SK-N-SH (cell line): ENCODE measurements at regions not wholly inside any gene's neighbourhood (a gene's known extent, or its start where the extent isn't known, plus 50 kb on each side); places are given as distances from the start of the nearest gene placed in this dataset.

Experiments
- CTCF ChIA-PET: fragments of 300-600, 350-600 bp; formaldehyde crosslinking; extraction: SDS; loops from one replicate; lab custom pipeline; 2021; lab: Yijun Ruan, JAX
- POLR2A ChIA-PET: fragments of 350-600 bp; sonication (Branson Sonifier 250); formaldehyde crosslinking; extraction: SDS; loops from one replicate; lab custom pipeline; 2020; ENCODE audit warnings: antibody characterized with exemption, inconsistent platforms; lab: Yijun Ruan, JAX
- DNase-seq: peaks from one replicate; pipeline ENCODE4 v3.0.0; 2012
- H2AFZ ChIP-seq: fragments of 200-600 bp; sonication (generic); 2 replicates; pipeline ENCODE4 v1.8.1; 2016; ENCODE audit warnings: antibody characterized with exemption, mild to moderate bottlenecking, low read depth
- H3F3A ChIP-seq: fragments of 200-600 bp; sonication (generic); replicated peaks from 2 replicates; pipeline ENCODE3; 2016; ENCODE audit warnings: antibody characterized with exemption, mild to moderate bottlenecking; ENCODE audit not compliant: insufficient read depth
- H3K27ac ChIP-seq, 2 experiments: fragments of 200-500 bp in 1 of 2; fragments of 200-600 bp in 1 of 2; sonication (Bioruptor generic) in 1 of 2; sonication (generic), shearing (Covaris generic) in 1 of 2; 2 replicates each; pipeline versions ENCODE4 v1.5.1 to v1.6.1; 2014 to 2016; ENCODE audit warnings: low read depth in 2 of 2, inconsistent platforms in 1 of 2, low read length in 1 of 2, mild to moderate bottlenecking in 1 of 2, mixed read lengths in 1 of 2
- H3K27me3 ChIP-seq: fragments of 200-600 bp; sonication (generic), shearing (Covaris generic); 2 replicates; pipeline ENCODE4 v1.6.1; 2016; ENCODE audit warnings: mixed run types; ENCODE audit not compliant: insufficient read depth
- H3K36me3 ChIP-seq, 2 experiments: fragments of 200-500 bp in 1 of 2; fragments of 200-600 bp in 1 of 2; sonication (Bioruptor generic) in 1 of 2; sonication (generic) in 1 of 2; replicated peaks in 1 of 2; 2 replicates each; pipeline versions ENCODE3 to v1.5.1; 2014 to 2016; ENCODE audit warnings: low read length in 1 of 2, mild to moderate bottlenecking in 1 of 2; ENCODE audit not compliant: insufficient read depth in 2 of 2, control insufficient read depth in 1 of 2
- H3K4me1 ChIP-seq, 2 experiments: fragments of 200-500 bp in 1 of 2; fragments of 200-600 bp in 1 of 2; sonication (Bioruptor generic) in 1 of 2; sonication (generic), shearing (Covaris generic) in 1 of 2; 2 replicates each; pipeline versions ENCODE4 v1.5.1 to v1.6.1; 2014 to 2016; ENCODE audit warnings: low read depth in 1 of 2, low read length in 1 of 2, mixed run types in 1 of 2; ENCODE audit not compliant: insufficient read depth in 2 of 2, control insufficient read depth in 1 of 2
- H3K4me2 ChIP-seq: fragments of 200-600 bp; sonication (generic), shearing (Covaris generic); 2 replicates; pipeline ENCODE4 v1.6.1; 2017; ENCODE audit warnings: mixed run types
- H3K4me3 ChIP-seq, 2 experiments: fragments of 200-500 bp in 1 of 2; fragments of 200-600 bp in 1 of 2; sonication (Bioruptor generic) in 1 of 2; sonication (generic), shearing (Covaris generic) in 1 of 2; 2 replicates each; pipeline versions ENCODE4 v1.5.1 to v1.8.1; 2014 to 2016; ENCODE audit warnings: low read depth in 2 of 2, inconsistent platforms in 1 of 2, low read length in 1 of 2, mild to moderate bottlenecking in 1 of 2, mixed read lengths in 1 of 2, moderate library complexity in 1 of 2
- H3K79me2 ChIP-seq: fragments of 200-600 bp; sonication (generic); 2 replicates; pipeline ENCODE4 v1.8.1; 2017; ENCODE audit warnings: mild to moderate bottlenecking; ENCODE audit not compliant: insufficient read depth
- H3K9ac ChIP-seq: fragments of 200-600 bp; sonication (generic); 2 replicates; pipeline ENCODE4 v1.6.1; 2017; ENCODE audit warnings: mixed run types
- H3K9me2 ChIP-seq: fragments of 200-600 bp; sonication (generic); 2 replicates; pipeline ENCODE4 v1.6.1; 2017; ENCODE audit warnings: mixed run types
- H3K9me3 ChIP-seq: fragments of 200-600 bp; sonication (generic); 2 replicates; pipeline ENCODE4 v1.6.1; 2017; ENCODE audit warnings: mixed run types, mild to moderate bottlenecking, moderate library complexity
- H4K20me1 ChIP-seq: fragments of 200-600 bp; sonication (generic); 2 replicates; pipeline ENCODE4 v1.6.1; 2017; ENCODE audit warnings: mild to moderate bottlenecking, mixed run types; ENCODE audit not compliant: insufficient read depth
- CHD2 ChIP-seq: fragments of 150-350 bp; IDR thresholded peaks from 2 replicates; pipeline ENCODE4 v1.6.1; 2018; ENCODE audit warnings: low read length; ENCODE audit not compliant: partially characterized antibody
- EP300 ChIP-seq, 2 experiments: IDR thresholded peaks; 2 replicates each; pipeline versions ENCODE4 v1.4.0 to v1.6.1; 2012; ENCODE audit warnings: borderline replicate concordance in 1 of 2, low read depth in 1 of 2, low read length in 1 of 2
- IRF3 ChIP-seq: fragments of 150-350 bp; IDR thresholded peaks from 2 replicates; pipeline ENCODE4 v1.6.1; 2016; ENCODE audit warnings: mild to moderate bottlenecking, low read depth, low read length
- MAX ChIP-seq: IDR thresholded peaks from 2 replicates; pipeline ENCODE4 v1.4.0; 2012; ENCODE audit warnings: low read depth
- MXI1 ChIP-seq: IDR thresholded peaks from 2 replicates; pipeline ENCODE4 v1.6.1; 2012; ENCODE audit warnings: mild to moderate bottlenecking, low read depth, low read length, improper control_type of control experiment
- NFIC ChIP-seq: IDR thresholded peaks from 2 replicates; pipeline ENCODE4 v1.4.0; 2012; ENCODE audit warnings: borderline replicate concordance
- RFX5 ChIP-seq: IDR thresholded peaks from 2 replicates; pipeline ENCODE4 v1.6.1; 2012; ENCODE audit warnings: mild to moderate bottlenecking, improper control_type of control experiment, low read length
- TCF12 ChIP-seq: IDR thresholded peaks from 2 replicates; pipeline ENCODE4 v1.4.0; 2012
- YY1 ChIP-seq: IDR thresholded peaks from 2 replicates; pipeline ENCODE4 v1.4.0; 2012; ENCODE audit warnings: low read depth, mild to moderate bottlenecking
- WGBS: methylation state at CpG from one replicate; pipeline ENCODE4 v1.1.6; 2017; ENCODE audit warnings: low lambda C conversion rate; 5-methylcytosine and 5-hydroxymethylcytosine counted together

- TF ChIP-seq NFIC (no peak), MAX (no peak), CHD2 (no peak), IRF3 (no peak), EP300 (IDR thresholded peaks at IDR 0.05; ENCODE audit: borderline replicate concordance in 1 of 2, low read depth in 1 of 2, low read length in 1 of 2) (no peak)
- TF ChIP-seq, all 33 proteins: peak for 0
- Histone ChIP-seq H3K27ac (no peak overlapping the region), H3K9me3 (no peaks in the 10 kb centered on the region), H3F3A (no peaks in the 10 kb centered on the region), H3K79me2 (no peaks in the 10 kb centered on the region), H4K20me1 (no peaks in the 10 kb centered on the region), H3K4me2 (no peak overlapping the region), H2AFZ (no peak overlapping the region), H3K27me3 (no peaks in the 10 kb centered on the region), H3K36me3 (no peaks in the 10 kb centered on the region), H3K9me2 (no peaks in the 10 kb centered on the region), H3K9ac (no peak overlapping the region), H3K4me1 (no peaks in the 10 kb centered on the region), H3K4me3 (no peak overlapping the region)
- CTCF ChIA-PET, result no interaction called here
- WGBS, result 8% methylated on average over 1 of the region's 1 CpG
- POLR2A ChIA-PET, result no interaction called here
- no peak for DNase-seq
Measured at GRCh38 chr20:39716796-39717341, 754.7 kb downstream of the DHX35 start.

- Histone ChIP-seq H3K36me3 (no peaks in the 10 kb centered on the region), H2AFZ (no peak overlapping the region), H3K4me1 (no peaks in the 10 kb centered on the region), H3K27me3 (no peaks in the 10 kb centered on the region), H3K9ac (no peak overlapping the region), H3K9me2 (no peaks in the 10 kb centered on the region)
- POLR2A ChIA-PET, result no interaction called here
- TF ChIP-seq TCF12, result no peak
- no peak for TF ChIP-seq RFX5
- TF ChIP-seq MXI1, result no peak
- no peak for TF ChIP-seq IRF3
- no peak for TF ChIP-seq CHD2
- TF ChIP-seq YY1, result no peak
- TF ChIP-seq, all 33 proteins: peak for 0
- H3K4me3 ChIP-seq, result no peak overlapping the region
- no peaks in the 10 kb centered on the region for H3K9me3 ChIP-seq
- no peaks in the 10 kb centered on the region for H4K20me1 ChIP-seq
- no peak overlapping the region for H3K27ac ChIP-seq
- H3K79me2 ChIP-seq, result no peaks in the 10 kb centered on the region
- DNase-seq, result no peak
- CTCF ChIA-PET, result interaction anchor here (0.8 kb wide), 1 partner anchor 14 kb away, joined by 3 read pairs; no protein-coding TSS in a partner anchor
- no peaks in the 10 kb centered on the region for H3F3A ChIP-seq
- 36% methylated on average over 4 of the region's 4 CpGs for WGBS
- no peak overlapping the region for H3K4me2 ChIP-seq
Measured at GRCh38 chr20:39713076-39713840, 751.1 kb downstream of the DHX35 start.
